ENCODE measurements at regions not wholly inside any gene's neighbourhood (a gene's known extent, or its start where the extent isn't known, plus 50 kb on each side); places are given as distances from the start of the nearest gene placed in this dataset.
A peak's percentile ranks its signal among the peaks of the same experiment; 100 is the strongest.

- no peak for ATAC-seq
- no peak for TF ChIP-seq PATZ1 (CRISPR knock-in tag; IDR thresholded peaks at IDR 0.05; ENCODE audit: borderline replicate concordance)
- TF ChIP-seq ISL1 (CRISPR knock-in tag; IDR thresholded peaks at IDR 0.05): no peak
- no peak for TF ChIP-seq GLIS3 (CRISPR knock-in tag; IDR thresholded peaks at IDR 0.05)
These were observed 138.7 kb downstream of the YTHDC2 start for GRCh38 chr5:113652161-113652560.

- TF ChIP-seq POU6F1 (CRISPR knock-in tag; IDR thresholded peaks at IDR 0.05; ENCODE audit: borderline replicate concordance, low read depth) (no peak), BACH2 (CRISPR knock-in tag; IDR thresholded peaks at IDR 0.05; ENCODE audit: borderline replicate concordance) (no peak), ZNF565 (CRISPR knock-in tag; conservative IDR thresholded peaks at IDR 0.05; ENCODE audit: low read depth) (no peak)
- ATAC-seq: no peak
These were observed 141.3 kb downstream of the YTHDC2 start for GRCh38 chr5:113654828-113655227.

- ATAC-seq: no peak
- TF ChIP-seq ZC3H10 (CRISPR knock-in tag; IDR thresholded peaks at IDR 0.05): no peak
- TF ChIP-seq ZNF565 (CRISPR knock-in tag; conservative IDR thresholded peaks at IDR 0.05; ENCODE audit: low read depth): no peak
These were observed 146.7 kb downstream of the YTHDC2 start for GRCh38 chr5:113660206-113660605.

GRCh38 chr5:113660706-113661250 is 147.3 kb downstream of the YTHDC2 start:
- no peak for ATAC-seq
- no peak for TF ChIP-seq ZC3H10 (CRISPR knock-in tag; IDR thresholded peaks at IDR 0.05)
- no peak for TF ChIP-seq PPARA (CRISPR knock-in tag; IDR thresholded peaks at IDR 0.05; ENCODE audit: borderline replicate concordance)
- TF ChIP-seq ZNF565 (CRISPR knock-in tag; conservative IDR thresholded peaks at IDR 0.05; ENCODE audit: low read depth): no peak
- TF ChIP-seq ISL1 (CRISPR knock-in tag; IDR thresholded peaks at IDR 0.05): no peak
- TF ChIP-seq ZFP30 (CRISPR knock-in tag; IDR thresholded peaks at IDR 0.05): no peak
- no peak for TF ChIP-seq ZNF70 (CRISPR knock-in tag; IDR thresholded peaks at IDR 0.05)
- TF ChIP-seq ESRRG (CRISPR knock-in tag; IDR thresholded peaks at IDR 0.05): no peak
- no peak for TF ChIP-seq BACH2 (CRISPR knock-in tag; IDR thresholded peaks at IDR 0.05; ENCODE audit: borderline replicate concordance)

GRCh38 chr5:113663879-113664541 is 150.5 kb downstream of the YTHDC2 start:
- TF ChIP-seq ZC3H10 (CRISPR knock-in tag; IDR thresholded peaks at IDR 0.05): no peak
- no peak for TF ChIP-seq TCF4 (CRISPR knock-in tag; IDR thresholded peaks at IDR 0.05; ENCODE audit: borderline replicate concordance)
- no peak for TF ChIP-seq CREB5 (CRISPR knock-in tag; IDR thresholded peaks at IDR 0.05; ENCODE audit: low read depth)
- no peak for TF ChIP-seq GLIS3 (CRISPR knock-in tag; IDR thresholded peaks at IDR 0.05)
- no peak for TF ChIP-seq ESRRG (CRISPR knock-in tag; IDR thresholded peaks at IDR 0.05)
- TF ChIP-seq ZNF70 (CRISPR knock-in tag; IDR thresholded peaks at IDR 0.05): no peak
- TF ChIP-seq ZNF8 (CRISPR knock-in tag; IDR thresholded peaks at IDR 0.05): no peak
- TF ChIP-seq PATZ1 (CRISPR knock-in tag; IDR thresholded peaks at IDR 0.05; ENCODE audit: borderline replicate concordance): no peak
- no peak for TF ChIP-seq RARB (CRISPR knock-in tag; IDR thresholded peaks at IDR 0.05)
- TF ChIP-seq ARNTL (CRISPR knock-in tag; IDR thresholded peaks at IDR 0.05; ENCODE audit: borderline replicate concordance, low read depth): no peak
- no peak for TF ChIP-seq CSDC2 (CRISPR knock-in tag; IDR thresholded peaks at IDR 0.05)
- TF ChIP-seq ISL1 (CRISPR knock-in tag; IDR thresholded peaks at IDR 0.05): no peak
- ATAC-seq: peak; percentile 86

Data from SK-N-SH treated with all-trans-retinoic acid at 6 μM for 48 hours (cell line).